ENCODE measurements at regions not wholly inside any gene's neighbourhood (a gene's known extent, or its start where the extent isn't known, plus 50 kb on each side); places are given as distances from the start of the nearest gene placed in this dataset.
"Not testable (repeated sequence)": the region's sequence is repeated elsewhere in the genome, so short reads cannot be mapped to it uniquely, and the experiment has no call there.

GRCh38 chr11:96540875-96541274 is 151.1 kb downstream of the JRKL start:
- no peak for ATAC-seq
- Histone ChIP-seq H3K4me3 (no peak overlapping the region), H3K4me1 (no peaks in the 10 kb centered on the region), H3K27ac (no peak overlapping the region), H3K9me3 (no peaks in the 10 kb centered on the region), H3K4me2 (no peak overlapping the region)
- ChIA-PET POLR2A (no interaction called here), CTCF (no interaction called here)
- no peak for DNase-seq (ENCODE audit: low read depth in 1 of 2, low spot score in 1 of 2)
- no peak for TF ChIP-seq PHF8 (IDR thresholded peaks at IDR 0.05; ENCODE audit: borderline replicate concordance, low read depth)
- WGBS (ENCODE audit: missing lambda C conversion rate): 25% methylated on average over 1 of the region's 1 CpG
- FAIRE-seq: no peak

- TF ChIP-seq POLR2AphosphoS2 (conservative IDR thresholded peaks at IDR 0.05; ENCODE audit: low read length) (no peak), EHF (CRISPR knock-in tag; IDR thresholded peaks at IDR 0.05) (no peak), SREBF2 (IDR thresholded peaks at IDR 0.05) (no peak), FOSL2 (IDR thresholded peaks at IDR 0.05) (no peak), FOSL2 (CRISPR knock-in tag; IDR thresholded peaks at IDR 0.05) (no peak), CBX2 (IDR thresholded peaks at IDR 0.05; ENCODE audit: borderline replicate concordance, low read depth) (no peak), MAZ (IDR thresholded peaks at IDR 0.05; ENCODE audit: borderline replicate concordance, low read depth, low read length) (no peak), ZC3H11A (IDR thresholded peaks at IDR 0.05) (no peak), HEYL (CRISPR knock-in tag; IDR thresholded peaks at IDR 0.05) (no peak), PHF8 (IDR thresholded peaks at IDR 0.05; ENCODE audit: borderline replicate concordance, low read depth) (no peak), HOXA7 (CRISPR knock-in tag; IDR thresholded peaks at IDR 0.05) (no peak), PBX3 (IDR thresholded peaks at IDR 0.05) (no peak), RARB (CRISPR knock-in tag; IDR thresholded peaks at IDR 0.05) (no peak)
- Histone ChIP-seq H3K27ac (no peak overlapping the region), H3K4me3 (no peak overlapping the region), H3K4me1 (no peaks in the 10 kb centered on the region), H3K4me2 (no peak overlapping the region), H3K9me3 (no peaks in the 10 kb centered on the region)
- ChIA-PET POLR2A (no interaction called here), CTCF (no interaction called here)
- no peak for DNase-seq (ENCODE audit: low read depth in 1 of 2, low spot score in 1 of 2)
- 5% methylated on average over 3 of the region's 3 CpGs for WGBS (ENCODE audit: missing lambda C conversion rate)
- no peak for FAIRE-seq
- ATAC-seq: no peak
Observed at GRCh38 chr11:96543177-96543576, 153.4 kb downstream of the JRKL start.

GRCh38 chr11:96545192-96545591 is 155.4 kb downstream of the JRKL start:
- POLR2A ChIA-PET, H3K4me2 ChIP-seq, H3K4me3 ChIP-seq: not testable (repeated sequence)

GRCh38 chr11:96551136-96551535 is 161.3 kb downstream of the JRKL start:
- H3K4me2 ChIP-seq: no peak overlapping the region
- H3K4me3 ChIP-seq: no peak overlapping the region
- no peak overlapping the region for H3K27ac ChIP-seq
- WGBS (ENCODE audit: missing lambda C conversion rate): 32% methylated on average over 5 of the region's 5 CpGs
- no peaks in the 10 kb centered on the region for H3K9me3 ChIP-seq
- H3K4me1 ChIP-seq: no peaks in the 10 kb centered on the region
- DNase-seq (ENCODE audit: low read depth in 1 of 2, low spot score in 1 of 2): no peak
- ATAC-seq: no peak
- CTCF ChIA-PET: no interaction called here
- FAIRE-seq: no peak
- POLR2A ChIA-PET: no interaction called here
- TF ChIP-seq MAX (IDR thresholded peaks at IDR 0.05) (no peak), HOXA7 (CRISPR knock-in tag; IDR thresholded peaks at IDR 0.05) (no peak), RNF2 (IDR thresholded peaks at IDR 0.05; ENCODE audit: borderline replicate concordance, low read depth) (no peak), FOSB (CRISPR knock-in tag; IDR thresholded peaks at IDR 0.05) (no peak), ELK1 (IDR thresholded peaks at IDR 0.05; ENCODE audit: low read depth, low read length) (no peak), HOXB13 (CRISPR knock-in tag; IDR thresholded peaks at IDR 0.05; ENCODE audit: low read depth) (no peak), HMGXB4 (CRISPR knock-in tag; IDR thresholded peaks at IDR 0.05; ENCODE audit: borderline replicate concordance) (no peak), MAZ (IDR thresholded peaks at IDR 0.05; ENCODE audit: borderline replicate concordance, low read depth, low read length) (no peak), POLR2A (IDR thresholded peaks at IDR 0.05; ENCODE audit: low read length) (no peak), ZSCAN20 (CRISPR knock-in tag; IDR thresholded peaks at IDR 0.05) (no peak), TP53 (CRISPR knock-in tag; IDR thresholded peaks at IDR 0.05) (no peak), CBX2 (IDR thresholded peaks at IDR 0.05; ENCODE audit: borderline replicate concordance, low read depth) (no peak), RARB (CRISPR knock-in tag; IDR thresholded peaks at IDR 0.05) (no peak), RCOR1 (IDR thresholded peaks at IDR 0.05; ENCODE audit: low read depth, low read length) (no peak), REST (IDR thresholded peaks at IDR 0.05) (no peak)

More at GRCh38 chr11:96545192-96545591, 155.4 kb downstream of the JRKL start:
- ATAC-seq; FAIRE-seq; H3K4me1 ChIP-seq; H3K9me3 ChIP-seq; DNase-seq (ENCODE audit: low read depth in 1 of 2, low spot score in 1 of 2); H3K27ac ChIP-seq: not testable (repeated sequence)
- WGBS (ENCODE audit: missing lambda C conversion rate): 0% methylated on average over 1 of the region's 8 CpGs
- CTCF ChIA-PET: interaction anchor here (1.6 kb wide), 1 partner anchor 9 kb away, joined by 3 read pairs; no protein-coding TSS in a partner anchor

All from A549 (cell line).